ENCODE measurements at regions not wholly inside any gene's neighbourhood (a gene's known extent, or its start where the extent isn't known, plus 50 kb on each side); places are given as distances from the start of the nearest gene placed in this dataset.

- no peak for DNase-seq (ENCODE audit: low spot score in 2 of 2)
- no peak for FAIRE-seq
Observed at GRCh38 chr14:99067927-99068326, 204.1 kb downstream of the BCL11B start.

DNA sequence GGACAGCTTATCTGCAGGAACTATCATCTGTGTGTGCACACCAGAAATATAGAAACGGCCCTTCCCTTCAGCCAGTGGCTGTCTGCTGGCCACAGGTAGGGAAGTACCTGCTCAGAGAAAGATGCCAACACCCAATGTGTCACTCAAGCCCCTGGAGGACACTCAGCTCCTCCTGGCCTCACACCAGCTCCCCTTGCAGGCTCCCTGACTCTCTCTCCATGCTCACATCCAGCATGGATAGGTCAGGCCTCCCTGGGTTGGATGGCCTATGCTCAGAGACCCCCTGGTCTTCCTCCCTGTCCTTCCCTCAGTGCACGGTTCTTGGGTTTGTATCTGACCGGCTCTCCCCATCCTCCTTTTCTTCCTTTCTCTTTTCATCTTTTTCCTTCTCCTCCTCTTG is 202.1 kb downstream of the BCL11B start:
- no peak for DNase-seq (ENCODE audit: low spot score in 2 of 2)
- no peak for FAIRE-seq

DNA sequence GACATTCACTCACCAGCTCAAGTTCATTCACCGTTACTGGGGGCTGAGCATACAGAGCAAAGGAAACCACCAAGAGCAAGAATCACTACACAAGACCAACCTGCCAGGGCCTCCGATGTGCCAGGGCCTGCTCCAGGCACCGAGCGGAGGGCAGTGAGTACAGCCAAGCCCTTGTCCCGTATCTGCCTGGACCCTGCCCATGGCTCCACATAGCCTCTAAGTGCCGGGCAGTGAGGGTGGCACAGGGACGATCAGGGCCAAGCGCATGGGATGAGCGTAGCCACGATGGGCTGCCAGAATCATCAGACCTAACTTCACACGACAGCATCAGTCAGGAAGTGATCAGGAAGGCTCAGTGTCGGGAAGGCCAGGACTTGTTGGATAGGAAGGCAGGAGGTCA is 199.6 kb downstream of the BCL11B start:
- no peak for FAIRE-seq

DNA sequence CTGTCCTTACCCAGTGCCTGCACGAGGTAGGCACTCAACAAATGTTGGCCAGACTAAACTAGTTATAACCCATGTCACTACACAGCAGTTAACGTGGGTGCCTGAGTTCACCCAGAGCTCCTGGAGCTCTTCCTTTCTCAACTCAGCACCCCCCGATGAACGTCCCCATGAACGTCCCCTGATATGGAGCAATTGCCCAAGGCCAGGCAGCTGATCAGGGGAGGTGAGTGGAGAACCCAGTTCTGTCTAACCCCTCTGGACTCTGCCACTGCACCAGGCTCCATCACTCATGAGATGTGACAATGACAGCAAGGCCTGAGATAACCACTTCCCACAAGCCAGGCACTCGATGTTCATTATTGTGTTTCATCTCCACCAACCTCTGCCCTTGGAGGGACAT is 199.0 kb downstream of the BCL11B start:
- FAIRE-seq (no peak), DNase-seq (ENCODE audit: low spot score in 2 of 2) (no peak)

More for the DNA sequence above, 199.6 kb downstream of the BCL11B start:
- no peak for DNase-seq (ENCODE audit: low spot score in 2 of 2)

GRCh38 chr14:99073431-99073830 is 198.6 kb downstream of the BCL11B start:
- FAIRE-seq (no peak), DNase-seq (ENCODE audit: low spot score in 2 of 2) (no peak)

GRCh38 chr14:99075061-99075460 is 196.9 kb downstream of the BCL11B start:
- FAIRE-seq = no peak
- DNase-seq (ENCODE audit: low spot score in 2 of 2) = no peak

GRCh38 chr14:99075771-99076375 is 196.1 kb downstream of the BCL11B start:
- DNase-seq (ENCODE audit: low spot score in 2 of 2) (no peak), FAIRE-seq (no peak)

GRCh38 chr14:99077076-99077843 is 194.7 kb downstream of the BCL11B start:
- no peak for FAIRE-seq
- DNase-seq (ENCODE audit: low spot score in 2 of 2) = no peak

GRCh38 chr14:99077844-99078236 is 194.2 kb downstream of the BCL11B start:
- FAIRE-seq = no peak
- DNase-seq (ENCODE audit: low spot score in 2 of 2) = no peak

GRCh38 chr14:99078426-99078825 is 193.6 kb downstream of the BCL11B start:
- FAIRE-seq (no peak), DNase-seq (ENCODE audit: low spot score in 2 of 2) (no peak)

- FAIRE-seq = no peak
- DNase-seq (ENCODE audit: low spot score in 2 of 2) = no peak
Observed at GRCh38 chr14:99079061-99079727, 192.8 kb downstream of the BCL11B start.

GRCh38 chr14:99080306-99080705 is 191.7 kb downstream of the BCL11B start:
- FAIRE-seq = no peak

DNA sequence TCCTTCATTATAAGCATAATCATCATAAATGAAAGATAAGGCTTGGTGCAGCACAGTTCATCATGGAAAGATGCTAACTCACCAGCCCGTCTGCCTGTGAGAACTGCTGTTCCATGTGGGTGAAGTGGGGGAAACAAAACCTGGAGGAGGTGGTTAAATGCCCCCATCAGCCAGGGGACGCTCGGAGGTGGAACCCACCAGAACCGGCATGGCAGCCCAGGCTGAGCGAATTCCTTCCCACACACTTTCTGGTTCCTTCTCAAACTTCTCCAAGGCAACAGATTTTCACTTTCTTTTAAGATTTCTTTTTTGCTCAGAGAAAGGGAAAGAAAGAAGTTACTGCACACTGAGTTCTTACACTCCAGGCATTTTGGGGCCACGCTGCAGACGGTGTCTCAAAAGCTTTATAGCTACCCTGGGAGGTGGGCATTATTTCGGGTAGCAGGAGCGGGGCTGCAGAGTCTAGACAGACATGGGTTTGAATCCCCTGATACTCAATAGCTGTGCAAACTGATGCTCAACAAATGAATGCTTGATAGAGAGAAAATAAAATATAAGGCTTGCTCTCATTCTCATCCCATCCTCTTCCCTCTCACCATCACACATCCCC is 190.7 kb downstream of the BCL11B start:
- DNase-seq (ENCODE audit: low spot score in 2 of 2) = no peak
- no peak for FAIRE-seq

More at GRCh38 chr14:99080306-99080705, 191.7 kb downstream of the BCL11B start:
- DNase-seq (ENCODE audit: low spot score in 2 of 2) = no peak

DNA sequence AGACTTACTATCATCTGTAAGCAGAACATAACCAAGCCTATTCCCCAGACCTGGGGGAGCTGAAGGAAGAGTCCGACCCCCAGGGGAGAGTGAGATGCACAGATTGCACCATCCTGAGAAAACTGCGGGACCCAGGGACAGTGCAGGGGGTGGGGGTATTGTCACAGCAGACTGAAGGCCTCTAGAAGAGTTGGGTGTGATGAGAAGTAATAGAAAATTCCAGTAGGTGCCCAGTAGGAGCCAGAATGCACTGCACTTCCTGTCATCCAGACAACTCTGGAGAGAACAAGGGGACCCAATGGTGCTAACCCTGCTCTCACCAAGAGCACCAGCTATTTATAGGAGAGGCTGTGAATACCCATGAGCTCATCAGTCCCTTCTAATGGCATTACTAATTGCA is 190.1 kb downstream of the BCL11B start:
- DNase-seq (ENCODE audit: low spot score in 2 of 2) (no peak), FAIRE-seq (no peak)

- DNase-seq (ENCODE audit: low spot score in 2 of 2) = no peak
Observed at GRCh38 chr14:99093532-99094517, 178.2 kb downstream of the BCL11B start.

GRCh38 chr14:99094901-99095300 is 177.1 kb downstream of the BCL11B start:
- DNase-seq (ENCODE audit: low spot score in 2 of 2) (no peak), FAIRE-seq (no peak)

More at GRCh38 chr14:99093532-99094517, 178.2 kb downstream of the BCL11B start:
- no peak for FAIRE-seq

- DNase-seq (ENCODE audit: low spot score in 2 of 2) (no peak), FAIRE-seq (no peak)
Observed at GRCh38 chr14:99095369-99095768, 176.6 kb downstream of the BCL11B start.

- FAIRE-seq (no peak), DNase-seq (ENCODE audit: low spot score in 2 of 2) (no peak)
Observed at GRCh38 chr14:99098199-99098598, 173.8 kb downstream of the BCL11B start.

DNA sequence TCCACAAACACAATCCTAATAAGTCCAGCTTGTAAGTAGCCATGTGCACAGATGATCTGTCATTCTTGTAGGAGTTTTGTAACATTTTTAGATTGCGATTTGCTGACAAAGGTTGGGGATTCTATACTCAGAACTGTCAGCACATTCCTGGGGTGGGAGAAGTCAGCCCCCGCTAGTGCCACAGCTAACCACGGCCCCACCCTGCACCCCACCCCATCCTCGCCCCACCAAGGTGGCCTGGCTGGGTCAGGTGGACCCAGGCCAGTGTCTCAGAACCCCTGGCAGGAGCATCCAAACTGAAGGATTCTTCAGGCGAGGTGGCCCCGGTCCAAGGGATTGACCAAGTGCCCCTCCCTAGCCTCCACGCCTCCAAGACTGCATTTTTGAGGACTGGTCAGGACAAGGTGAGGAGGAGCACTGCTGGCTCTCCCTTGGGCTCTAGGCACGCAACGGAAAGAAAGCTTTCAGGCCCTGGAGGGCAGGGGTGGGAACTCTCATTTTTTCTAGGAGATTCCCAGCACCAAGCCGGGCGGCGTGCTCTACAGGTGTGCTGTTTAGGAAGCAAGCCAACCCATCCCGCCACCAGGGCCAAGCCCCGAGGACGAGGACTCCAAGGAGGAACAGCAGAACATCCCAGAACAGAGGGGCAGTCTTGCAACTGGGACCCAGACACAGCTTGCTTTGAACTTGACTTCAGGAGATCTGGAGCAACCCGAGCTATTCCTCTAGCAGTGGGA is 172.8 kb downstream of the BCL11B start:
- FAIRE-seq = no peak
- no peak for DNase-seq (ENCODE audit: low spot score in 2 of 2)
